CD14-positive monocyte (primary cell): ENCODE measurements at regions not wholly inside any gene's neighbourhood (a gene's known extent, or its start where the extent isn't known, plus 50 kb on each side); places are given as distances from the start of the nearest gene placed in this dataset.

ENCODE experiments used
- DNase-seq, 3 donors: peaks; one replicate each; pipeline ENCODE4 v3.0.0-alpha.2; 2011 to 2022
- H2AFZ ChIP-seq: 2 replicates; pipeline ENCODE4 v1.6.0; 2012; ENCODE audit warnings: mild to moderate bottlenecking, low read depth, low read length, inconsistent platforms; ENCODE audit not compliant: insufficient read depth, poor library complexity, severe bottlenecking
- H3K27ac ChIP-seq, 2 donors: 1 replicate in 1 of 2; 2 replicates in 1 of 2; pipeline ENCODE4 v1.5.1; 2012 to 2013; ENCODE audit warnings: low read length in 2 of 2, control low read depth in 1 of 2, inconsistent platforms in 1 of 2, low read depth in 1 of 2, mild to moderate bottlenecking in 1 of 2
- H3K27me3 ChIP-seq, 2 donors: one replicate each; pipeline versions ENCODE4 v1.6.0 to v1.6.1; 2011 to 2013; ENCODE audit warnings: low read length in 2 of 2; ENCODE audit not compliant: control insufficient read depth in 2 of 2, insufficient read depth in 2 of 2
- H3K36me3 ChIP-seq, 2 donors: replicated peaks in 1 of 2; 1 replicate in 1 of 2; 2 replicates in 1 of 2; pipeline versions ENCODE4 v1.5.1 to v1.6.1; 2012 to 2013; ENCODE audit warnings: low read length in 2 of 2, control low read depth in 1 of 2, inconsistent platforms in 1 of 2, mild to moderate bottlenecking in 1 of 2; ENCODE audit not compliant: insufficient read depth in 2 of 2, control insufficient read depth in 1 of 2
- H3K4me1 ChIP-seq, 2 donors: 1 replicate in 1 of 2; 2 replicates in 1 of 2; pipeline versions ENCODE4 v1.5.1 to v1.6.1; 2012 to 2013; ENCODE audit warnings: low read length in 2 of 2, control low read depth in 1 of 2, inconsistent platforms in 1 of 2, mild to moderate bottlenecking in 1 of 2, moderate library complexity in 1 of 2; ENCODE audit not compliant: insufficient read depth in 2 of 2, control insufficient read depth in 1 of 2
- H3K4me2 ChIP-seq: replicated peaks from 2 replicates; pipeline ENCODE3; 2012; ENCODE audit warnings: low read length, moderate library complexity, mild to moderate bottlenecking; ENCODE audit not compliant: poor library complexity, severe bottlenecking; ENCODE audit errors: extremely low read depth
- H3K4me3 ChIP-seq, 3 experiments: fragments of 200-600 bp in 1 of 3; sonication (generic) in 1 of 3; replicated peaks in 1 of 3; 1 replicate in 2 of 3; 2 replicates in 1 of 3; pipeline ENCODE4 v1.5.1; 2011 to 2013; ENCODE audit warnings: low read length in 3 of 3, mild to moderate bottlenecking in 3 of 3, control low read depth in 2 of 3, low read depth in 2 of 3, inconsistent platforms in 1 of 3, moderate library complexity in 1 of 3
- H3K79me2 ChIP-seq: 2 replicates; pipeline ENCODE4 v1.6.0; 2012; ENCODE audit warnings: mild to moderate bottlenecking, control low read depth, inconsistent platforms, low read length, moderate library complexity; ENCODE audit not compliant: insufficient read depth
- H3K9ac ChIP-seq: 2 replicates; pipeline ENCODE4 v1.6.0; 2017; ENCODE audit warnings: low read length, mild to moderate bottlenecking; ENCODE audit not compliant: insufficient read depth, poor library complexity, severe bottlenecking
- H3K9me3 ChIP-seq, 2 donors: replicated peaks in 1 of 2; 1 replicate in 1 of 2; 2 replicates in 1 of 2; pipeline versions ENCODE4 v1.5.1 to v1.6.1; 2012 to 2013; ENCODE audit warnings: low read length in 2 of 2, control low read depth in 1 of 2; ENCODE audit not compliant: control insufficient read depth in 1 of 2, insufficient read depth in 1 of 2
- H4K20me1 ChIP-seq: 2 replicates; pipeline ENCODE4 v1.6.0; 2012; ENCODE audit warnings: mild to moderate bottlenecking, low read length, control low read depth, moderate library complexity; ENCODE audit not compliant: insufficient read depth
- H3K27ac Mint-ChIP-seq, 7 donors: one replicate each; pipeline ENCODE4 v1.8.0; 2020; ENCODE audit warnings: mild to moderate bottlenecking in 7 of 7, mixed read lengths in 7 of 7, moderate library complexity in 6 of 7, inconsistent platforms in 2 of 7
- H3K27me3 Mint-ChIP-seq, 3 donors: one replicate each; pipeline ENCODE4 v1.8.0; 2021 to 2022; ENCODE audit warnings: low read depth in 3 of 3, mild to moderate bottlenecking in 3 of 3, mixed read lengths in 3 of 3, moderate library complexity in 3 of 3, inconsistent platforms in 1 of 3
- H3K36me3 Mint-ChIP-seq, 2 donors: one replicate each; pipeline ENCODE4 v1.8.0; 2020; ENCODE audit warnings: mixed read lengths in 2 of 2, inconsistent platforms in 1 of 2, mild to moderate bottlenecking in 1 of 2
- H3K4me1 Mint-ChIP-seq: one replicate; pipeline ENCODE4 v1.8.0; 2020; ENCODE audit warnings: mild to moderate bottlenecking, mixed read lengths
- H3K4me3 Mint-ChIP-seq, 2 donors: one replicate each; pipeline ENCODE4 v1.8.0; 2020; ENCODE audit warnings: mild to moderate bottlenecking in 2 of 2, mixed read lengths in 2 of 2, moderate library complexity in 1 of 2
- H3K9me3 Mint-ChIP-seq, 7 donors: one replicate each; pipeline ENCODE4 v1.8.0; 2020 to 2022; ENCODE audit warnings: mixed read lengths in 7 of 7, mild to moderate bottlenecking in 6 of 7, moderate library complexity in 6 of 7, inconsistent platforms in 2 of 7
- WGBS: methylation state at CpG from one replicate; pipeline ENCODE4 v1.1.5; 2013; ENCODE audit warnings: missing lambda C conversion rate; ENCODE audit not compliant: insufficient coverage; 5-methylcytosine and 5-hydroxymethylcytosine counted together
- intact Hi-C, 2 donors: fragments of 100-400 bp; cut with micrococcal nuclease; formaldehyde crosslinking; loops; one replicate each; pipeline versions ENCODE4 v1.15.0 to v1.15.1; 2023
- TF ChIP-seq, protein P1 (sequence below): fragments of 200-600 bp; IDR thresholded peaks from one replicate; pipeline ENCODE4 v1.8.0; 2022; ENCODE audit warnings: antibody characterized with exemption, mild to moderate bottlenecking

DNA sequence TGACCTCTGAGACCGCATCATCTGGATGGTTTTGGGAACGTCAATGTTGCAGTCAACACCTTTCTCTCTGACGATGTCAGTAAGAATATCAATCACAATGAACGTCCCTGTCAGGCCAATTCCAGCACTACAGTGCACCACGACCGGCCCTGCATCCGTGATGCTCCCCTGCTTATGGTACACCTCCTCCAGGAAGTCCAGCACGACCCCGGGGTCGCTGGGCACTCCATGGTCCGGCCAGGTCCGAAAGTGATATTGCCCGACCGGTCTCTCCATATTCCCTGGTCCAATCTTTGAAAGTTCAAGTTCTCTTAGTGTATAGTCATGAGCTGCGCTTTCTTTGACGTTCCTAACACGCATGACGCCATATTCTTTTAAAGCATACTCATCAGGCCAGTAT, 203.6 kb upstream of the PRDM9 start:
- no peaks in the 10 kb centered on the region for H3K36me3 ChIP-seq
- intact Hi-C loops, result no loop called here
- H3K4me2 ChIP-seq, result no peak overlapping the region
- DNase-seq, result no peak
- TF ChIP-seq, protein P1, sequence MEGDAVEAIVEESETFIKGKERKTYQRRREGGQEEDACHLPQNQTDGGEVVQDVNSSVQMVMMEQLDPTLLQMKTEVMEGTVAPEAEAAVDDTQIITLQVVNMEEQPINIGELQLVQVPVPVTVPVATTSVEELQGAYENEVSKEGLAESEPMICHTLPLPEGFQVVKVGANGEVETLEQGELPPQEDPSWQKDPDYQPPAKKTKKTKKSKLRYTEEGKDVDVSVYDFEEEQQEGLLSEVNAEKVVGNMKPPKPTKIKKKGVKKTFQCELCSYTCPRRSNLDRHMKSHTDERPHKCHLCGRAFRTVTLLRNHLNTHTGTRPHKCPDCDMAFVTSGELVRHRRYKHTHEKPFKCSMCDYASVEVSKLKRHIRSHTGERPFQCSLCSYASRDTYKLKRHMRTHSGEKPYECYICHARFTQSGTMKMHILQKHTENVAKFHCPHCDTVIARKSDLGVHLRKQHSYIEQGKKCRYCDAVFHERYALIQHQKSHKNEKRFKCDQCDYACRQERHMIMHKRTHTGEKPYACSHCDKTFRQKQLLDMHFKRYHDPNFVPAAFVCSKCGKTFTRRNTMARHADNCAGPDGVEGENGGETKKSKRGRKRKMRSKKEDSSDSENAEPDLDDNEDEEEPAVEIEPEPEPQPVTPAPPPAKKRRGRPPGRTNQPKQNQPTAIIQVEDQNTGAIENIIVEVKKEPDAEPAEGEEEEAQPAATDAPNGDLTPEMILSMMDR, result no peak
- no peaks in the 10 kb centered on the region for H3K27me3 ChIP-seq
- H3K4me1 Mint-ChIP-seq, result no peaks in the 10 kb centered on the region
- no peak overlapping the region for H2AFZ ChIP-seq
- no peaks in the 10 kb centered on the region for H3K36me3 Mint-ChIP-seq
- no peak overlapping the region for H3K4me3 Mint-ChIP-seq
- peaks cover 2 to 12% (median 5%) of the 10 kb centered on the region in 7 donors for H3K9me3 Mint-ChIP-seq
- no peak overlapping the region for H3K27ac ChIP-seq
- H3K4me1 ChIP-seq, result no peaks in the 10 kb centered on the region
- H3K9ac ChIP-seq, result no peak overlapping the region
- H3K27me3 Mint-ChIP-seq, result no peaks in the 10 kb centered on the region
- no peak overlapping the region for H3K4me3 ChIP-seq
- H3K27ac Mint-ChIP-seq, result no peak overlapping the region
- no peaks in the 10 kb centered on the region for H3K79me2 ChIP-seq
- no peaks in the 10 kb centered on the region for H4K20me1 ChIP-seq
- 94% methylated on average over 18 of the region's 18 CpGs for WGBS
- H3K9me3 ChIP-seq, result peaks cover 9 to 14% of the 10 kb centered on the region in 2 donors

DNA sequence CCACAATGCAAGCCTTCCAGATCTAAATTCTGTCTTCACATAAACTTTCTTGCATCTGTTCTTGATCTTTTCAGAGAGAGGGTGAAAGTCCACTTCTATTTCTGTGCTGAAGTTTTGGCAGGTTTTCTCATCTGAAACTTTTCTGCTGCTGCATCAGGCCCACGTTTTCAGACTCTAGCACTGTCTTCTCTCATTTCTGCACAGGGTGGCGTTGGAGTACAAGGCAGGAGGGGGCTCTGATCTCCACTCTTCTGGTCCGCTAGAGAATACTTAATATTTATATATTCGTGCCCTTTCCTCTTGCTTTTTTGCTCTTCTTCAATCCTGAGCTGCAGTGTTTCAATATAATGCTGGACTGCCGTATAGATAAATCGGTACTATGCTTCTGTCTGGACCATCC, 204.0 kb upstream of the PRDM9 start:
- no peaks in the 10 kb centered on the region for H3K36me3 Mint-ChIP-seq
- H3K27ac Mint-ChIP-seq, result no peak overlapping the region
- peaks cover 9 to 14% of the 10 kb centered on the region in 2 donors for H3K9me3 ChIP-seq
- H3K36me3 ChIP-seq, result no peaks in the 10 kb centered on the region
- no peak overlapping the region for H3K4me3 ChIP-seq
- no peaks in the 10 kb centered on the region for H3K27me3 ChIP-seq
- TF ChIP-seq, protein P1, result no peak
- H4K20me1 ChIP-seq, result no peaks in the 10 kb centered on the region
- H3K9ac ChIP-seq, result no peak overlapping the region
- peaks cover 2 to 12% (median 5%) of the 10 kb centered on the region in 7 donors for H3K9me3 Mint-ChIP-seq
- WGBS, result 91% methylated on average over 3 of the region's 6 CpGs
- H3K4me2 ChIP-seq, result no peak overlapping the region
- H2AFZ ChIP-seq, result no peak overlapping the region
- no peak for DNase-seq
- intact Hi-C loops, result no loop called here
- no peaks in the 10 kb centered on the region for H3K4me1 ChIP-seq
- H3K79me2 ChIP-seq, result no peaks in the 10 kb centered on the region
- H3K4me1 Mint-ChIP-seq, result no peaks in the 10 kb centered on the region
- no peak overlapping the region for H3K27ac ChIP-seq
- no peak overlapping the region for H3K4me3 Mint-ChIP-seq
- H3K27me3 Mint-ChIP-seq, result no peaks in the 10 kb centered on the region
